ENCODE measurements at regions not wholly inside any gene's neighbourhood (a gene's known extent, or its start where the extent isn't known, plus 50 kb on each side); places are given as distances from the start of the nearest gene placed in this dataset.

- TF ChIP-seq CTCF (IDR thresholded peaks at IDR 0.05) = no peak
- no peak for TF ChIP-seq POLR2A (IDR thresholded peaks at IDR 0.05)
These were observed 320.4 kb downstream of the HNRNPD start for GRCh38 chr4:82053396-82053795.

All from esophagus squamous epithelium (tissue), 4 donors.